ENCODE measurements at regions not wholly inside any gene's neighbourhood (a gene's known extent, or its start where the extent isn't known, plus 50 kb on each side); places are given as distances from the start of the nearest gene placed in this dataset.

GRCh38 chr4:126271292-126271691 lies 956.5 kb downstream of the FAT4 start:
- FAIRE-seq (no peak), DNase-seq (peak in 2 of 5 donors; percentile 19 to 36)
- H3K27ac ChIP-seq (ENCODE audit: low read depth in 2 of 2, low read length in 2 of 2), result no peak overlapping the region
- no peaks in the 10 kb centered on the region for H3K9me3 ChIP-seq (ENCODE audit: control insufficient read depth in 2 of 3, insufficient read depth in 1 of 3, low read length in 3 of 3)
- no peaks in the 10 kb centered on the region for H3K36me3 ChIP-seq (ENCODE audit: control insufficient read depth in 2 of 3, insufficient read depth in 3 of 3, low read length in 3 of 3)
- intact Hi-C loops (cut with DNase I), result no loop called here
- H3K27me3 ChIP-seq (ENCODE audit: control insufficient read depth, insufficient read depth, low read length), result no peaks in the 10 kb centered on the region
- no peak overlapping the region for H3K4me3 ChIP-seq (ENCODE audit: low read length in 3 of 3)
- no peak for TF ChIP-seq CTCF (IDR thresholded peaks at IDR 0.05; ENCODE audit: borderline replicate concordance, extremely low read depth, insufficient read depth)
- H3K4me1 ChIP-seq (ENCODE audit: control insufficient read depth in 2 of 3, insufficient read depth in 2 of 3, low read depth in 1 of 3, low read length in 3 of 3), result no peaks in the 10 kb centered on the region
- no peak overlapping the region for H3K9ac ChIP-seq (ENCODE audit: low read length in 3 of 3)

- no peak overlapping the region for H3K27ac ChIP-seq (ENCODE audit: low read depth in 2 of 2, low read length in 2 of 2)
- FAIRE-seq (no peak), DNase-seq (no peak)
- intact Hi-C loops (cut with DNase I), result no loop called here
- no peaks in the 10 kb centered on the region for H3K4me1 ChIP-seq (ENCODE audit: control insufficient read depth in 2 of 3, insufficient read depth in 2 of 3, low read depth in 1 of 3, low read length in 3 of 3)
- no peaks in the 10 kb centered on the region for H3K27me3 ChIP-seq (ENCODE audit: control insufficient read depth, insufficient read depth, low read length)
- no peak overlapping the region for H3K4me3 ChIP-seq (ENCODE audit: low read length in 3 of 3)
- TF ChIP-seq CTCF (IDR thresholded peaks at IDR 0.05; ENCODE audit: borderline replicate concordance, extremely low read depth, insufficient read depth), result no peak
- no peaks in the 10 kb centered on the region for H3K9me3 ChIP-seq (ENCODE audit: control insufficient read depth in 2 of 3, insufficient read depth in 1 of 3, low read length in 3 of 3)
- no peak overlapping the region for H3K9ac ChIP-seq (ENCODE audit: low read length in 3 of 3)
- no peaks in the 10 kb centered on the region for H3K36me3 ChIP-seq (ENCODE audit: control insufficient read depth in 2 of 3, insufficient read depth in 3 of 3, low read length in 3 of 3)
Measured at GRCh38 chr4:126273746-126274145, 959.0 kb downstream of the FAT4 start.

- Histone ChIP-seq H3K9me3 (ENCODE audit: control insufficient read depth in 2 of 3, insufficient read depth in 1 of 3, low read length in 3 of 3) (no peaks in the 10 kb centered on the region), H3K27me3 (ENCODE audit: control insufficient read depth, insufficient read depth, low read length) (no peaks in the 10 kb centered on the region), H3K4me3 (ENCODE audit: low read length in 3 of 3) (no peak overlapping the region), H3K9ac (ENCODE audit: low read length in 3 of 3) (no peak overlapping the region), H3K4me1 (ENCODE audit: control insufficient read depth in 2 of 3, insufficient read depth in 2 of 3, low read depth in 1 of 3, low read length in 3 of 3) (no peaks in the 10 kb centered on the region), H3K27ac (ENCODE audit: low read depth in 2 of 2, low read length in 2 of 2) (no peak overlapping the region), H3K36me3 (ENCODE audit: control insufficient read depth in 2 of 3, insufficient read depth in 3 of 3, low read length in 3 of 3) (no peaks in the 10 kb centered on the region)
- no peak for DNase-seq
- intact Hi-C loops (cut with DNase I), result no loop called here
- TF ChIP-seq CTCF (IDR thresholded peaks at IDR 0.05; ENCODE audit: borderline replicate concordance, extremely low read depth, insufficient read depth), result no peak
- no peak for FAIRE-seq
Measured at GRCh38 chr4:126291886-126292285, 977.1 kb downstream of the FAT4 start.

GRCh38 chr4:126298271-126298670 lies 983.5 kb downstream of the FAT4 start:
- Histone ChIP-seq H3K4me3 (ENCODE audit: low read length in 3 of 3) (no peak overlapping the region), H3K9me3 (ENCODE audit: control insufficient read depth in 2 of 3, insufficient read depth in 1 of 3, low read length in 3 of 3) (peaks cover 0 to 2% (median 0%) of the 10 kb centered on the region in 3 donors), H3K27ac (ENCODE audit: low read depth in 2 of 2, low read length in 2 of 2) (no peak overlapping the region), H3K27me3 (ENCODE audit: control insufficient read depth, insufficient read depth, low read length) (no peaks in the 10 kb centered on the region), H3K4me1 (ENCODE audit: control insufficient read depth in 2 of 3, insufficient read depth in 2 of 3, low read depth in 1 of 3, low read length in 3 of 3) (no peaks in the 10 kb centered on the region), H3K36me3 (ENCODE audit: control insufficient read depth in 2 of 3, insufficient read depth in 3 of 3, low read length in 3 of 3) (no peaks in the 10 kb centered on the region), H3K9ac (ENCODE audit: low read length in 3 of 3) (no peak overlapping the region)
- TF ChIP-seq CTCF (IDR thresholded peaks at IDR 0.05; ENCODE audit: borderline replicate concordance, extremely low read depth, insufficient read depth), result no peak
- intact Hi-C loops (cut with DNase I), result no loop called here
- DNase-seq, result no peak
- no peak for FAIRE-seq

All from kidney (tissue), 13 donors.